GM10248 (cell line): ENCODE measurements at regions not wholly inside any gene's neighbourhood (a gene's known extent, or its start where the extent isn't known, plus 50 kb on each side); places are given as distances from the start of the nearest gene placed in this dataset.

Experiments
- CTCF ChIA-PET: fragments of 300-600 bp; sonication (Branson Sonifier 250); formaldehyde crosslinking; extraction: SDS; loops from one replicate; lab custom pipeline; 2021; ENCODE audit warnings: antibody characterized with exemption; lab: Yijun Ruan, JAX
- POLR2A ChIA-PET: fragments of 350-650 bp; sonication (Branson Sonifier 250); formaldehyde crosslinking; extraction: SDS; loops from one replicate; lab custom pipeline; 2020; ENCODE audit warnings: antibody characterized with exemption; lab: Yijun Ruan, JAX
- DNase-seq: peaks from one replicate; pipeline ENCODE4 v3.0.0; 2012; ENCODE audit errors: extremely low spot score
- TF ChIP-seq, protein P1 (sequence below): IDR thresholded peaks from 2 replicates; pipeline ENCODE4 v1.5.1; 2012; ENCODE audit warnings: mild to moderate bottlenecking, low read depth; ENCODE audit errors: extremely low read depth, missing control alignments, control extremely low read depth

DNA sequence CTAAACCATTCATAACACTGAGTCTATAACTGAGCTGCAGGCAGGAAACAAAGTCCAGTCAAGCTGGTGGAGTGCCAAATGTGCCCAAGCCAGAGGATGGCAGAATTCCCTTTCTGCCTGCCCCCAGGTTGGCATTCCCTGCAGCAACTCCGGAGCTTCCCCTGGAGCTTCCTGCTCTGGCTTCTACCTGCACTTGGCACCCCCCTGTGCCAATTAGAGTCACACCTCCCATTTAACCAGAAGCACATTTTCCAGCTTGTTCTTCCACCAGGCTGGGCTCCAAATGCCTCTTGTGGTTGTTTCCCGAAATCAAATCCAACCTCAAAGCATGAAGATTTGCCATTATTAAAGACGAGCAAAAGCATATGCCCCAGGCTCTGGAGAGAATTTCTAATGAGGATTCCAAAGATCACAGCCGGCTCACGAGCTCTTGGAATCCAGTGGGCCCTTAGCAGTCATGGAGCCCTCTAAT lies 294.5 kb downstream of the RRAGC start:
- POLR2A ChIA-PET: no interaction called here

DNA sequence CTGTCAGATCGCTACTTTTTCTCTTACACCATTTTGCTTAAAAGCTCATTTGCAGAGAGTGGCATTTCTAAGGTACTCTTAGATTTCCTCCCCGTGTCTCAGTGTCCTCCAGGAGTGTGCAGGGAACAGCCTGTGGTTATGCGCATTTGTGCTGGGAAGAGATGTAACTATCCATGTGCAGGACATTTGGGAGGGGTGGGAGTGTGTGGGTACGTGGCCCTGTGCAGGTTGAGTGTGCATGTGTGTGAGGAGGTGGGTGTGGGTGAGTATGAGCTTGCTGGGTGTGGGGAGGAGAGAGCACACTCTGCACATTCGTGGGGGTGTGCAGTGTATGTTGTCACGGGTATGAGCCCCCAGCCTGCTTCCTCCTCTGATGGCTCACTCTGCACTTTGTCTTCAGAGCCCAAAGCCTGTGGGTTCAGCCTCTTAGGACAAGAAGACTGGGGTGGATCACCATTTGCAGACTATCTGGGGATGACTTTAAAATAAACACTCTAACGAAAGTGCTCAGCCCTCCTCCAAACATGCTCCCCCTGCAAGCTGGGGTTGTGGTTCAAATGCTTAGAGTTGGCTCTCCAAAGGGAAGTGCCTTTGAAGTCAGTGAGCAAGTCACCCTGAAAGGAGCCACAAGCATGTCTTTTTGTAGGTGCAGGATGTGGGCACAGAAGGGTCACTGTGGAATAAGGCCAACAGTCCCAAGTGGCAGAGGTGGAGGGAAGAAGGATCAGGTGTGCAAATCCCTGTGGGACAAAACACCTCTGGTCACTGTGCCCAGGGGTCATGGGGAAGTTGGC lies 295.4 kb downstream of the RRAGC start:
- DNase-seq: no peak
- TF ChIP-seq, protein P1, sequence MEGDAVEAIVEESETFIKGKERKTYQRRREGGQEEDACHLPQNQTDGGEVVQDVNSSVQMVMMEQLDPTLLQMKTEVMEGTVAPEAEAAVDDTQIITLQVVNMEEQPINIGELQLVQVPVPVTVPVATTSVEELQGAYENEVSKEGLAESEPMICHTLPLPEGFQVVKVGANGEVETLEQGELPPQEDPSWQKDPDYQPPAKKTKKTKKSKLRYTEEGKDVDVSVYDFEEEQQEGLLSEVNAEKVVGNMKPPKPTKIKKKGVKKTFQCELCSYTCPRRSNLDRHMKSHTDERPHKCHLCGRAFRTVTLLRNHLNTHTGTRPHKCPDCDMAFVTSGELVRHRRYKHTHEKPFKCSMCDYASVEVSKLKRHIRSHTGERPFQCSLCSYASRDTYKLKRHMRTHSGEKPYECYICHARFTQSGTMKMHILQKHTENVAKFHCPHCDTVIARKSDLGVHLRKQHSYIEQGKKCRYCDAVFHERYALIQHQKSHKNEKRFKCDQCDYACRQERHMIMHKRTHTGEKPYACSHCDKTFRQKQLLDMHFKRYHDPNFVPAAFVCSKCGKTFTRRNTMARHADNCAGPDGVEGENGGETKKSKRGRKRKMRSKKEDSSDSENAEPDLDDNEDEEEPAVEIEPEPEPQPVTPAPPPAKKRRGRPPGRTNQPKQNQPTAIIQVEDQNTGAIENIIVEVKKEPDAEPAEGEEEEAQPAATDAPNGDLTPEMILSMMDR: no peak
- ChIA-PET CTCF (interaction anchor here (0.9 to 1.1 kb wide), 2 partner anchors 11 to 495 kb away, joined by 3 to 6 read pairs; no protein-coding TSS in a partner anchor), POLR2A (no interaction called here)

More for the DNA sequence above, 294.5 kb downstream of the RRAGC start:
- TF ChIP-seq, protein P1: no peak
- no peak for DNase-seq
- CTCF ChIA-PET: interaction anchor here (0.9 to 1.1 kb wide), 2 partner anchors 10 to 496 kb away, joined by 3 to 6 read pairs; no protein-coding TSS in a partner anchor

DNA sequence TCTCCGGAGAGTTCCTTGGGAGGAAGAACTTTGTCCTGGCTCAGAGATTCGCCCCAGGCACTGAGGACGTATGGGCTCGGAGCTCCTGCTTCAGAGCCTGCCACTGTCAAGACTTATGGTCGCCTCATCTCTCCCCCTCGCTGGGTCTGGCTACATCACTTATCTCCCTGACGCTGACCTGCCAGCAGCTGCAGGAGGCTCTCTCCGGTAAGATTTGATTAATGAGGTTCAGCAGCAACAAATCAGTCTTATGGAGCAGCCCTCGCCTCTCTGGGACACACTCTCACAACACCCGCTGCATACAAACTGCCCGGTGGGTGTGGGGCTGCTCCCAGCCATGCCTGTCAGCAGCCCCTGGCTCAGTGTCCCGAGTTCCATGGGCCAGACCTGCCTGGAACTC lies 297.8 kb downstream of the RRAGC start:
- POLR2A ChIA-PET: no interaction called here
- CTCF ChIA-PET: interaction anchor here (1.5 kb wide), 1 partner anchor 21 kb away, joined by 5 read pairs; no protein-coding TSS in a partner anchor
- DNase-seq: no peak
- TF ChIP-seq, protein P1: no peak

DNA sequence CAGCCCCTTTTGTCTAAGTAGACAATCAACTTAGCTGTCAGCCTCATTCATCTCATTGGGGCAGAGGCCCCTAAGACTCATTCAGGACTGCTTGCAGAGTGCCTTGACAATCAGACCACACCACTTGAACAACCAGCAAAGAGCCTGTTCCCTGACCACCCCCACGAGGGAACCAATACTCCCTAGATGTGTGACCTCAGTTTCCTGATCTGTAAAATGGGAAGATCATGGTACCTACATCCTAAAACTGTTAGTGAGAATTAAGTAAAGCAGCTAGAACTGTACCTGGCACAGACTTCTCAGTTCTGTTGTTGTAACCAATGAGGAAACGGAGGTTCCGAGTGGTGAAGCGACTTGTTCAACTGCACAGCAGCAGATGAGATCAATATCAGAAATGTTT lies 298.5 kb downstream of the RRAGC start:
- ChIA-PET POLR2A (no interaction called here), CTCF (interaction anchor here (1.5 kb wide), 1 partner anchor 20 kb away, joined by 5 read pairs; no protein-coding TSS in a partner anchor)
- DNase-seq: no peak
- TF ChIP-seq, protein P1: no peak

DNA sequence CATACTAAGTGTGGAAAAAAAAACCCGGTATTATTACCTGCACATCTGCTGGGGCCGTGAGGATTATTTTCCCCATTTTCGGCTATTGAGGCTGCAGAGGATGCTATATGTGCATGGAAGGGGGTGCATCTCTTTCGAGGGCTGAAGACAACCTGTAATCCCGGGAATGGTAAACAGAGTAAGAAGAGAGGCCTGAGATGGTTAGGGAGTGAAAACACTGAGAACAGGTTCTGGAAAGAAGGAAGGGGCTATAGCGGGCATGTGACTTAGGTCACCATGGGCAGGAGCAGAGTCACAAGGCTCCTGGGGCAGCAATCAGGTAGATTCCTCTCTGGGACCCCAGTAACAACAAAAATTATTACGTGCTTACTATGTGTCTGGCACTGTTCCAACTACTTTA lies 299.1 kb downstream of the RRAGC start:
- DNase-seq: no peak
- CTCF ChIA-PET: interaction anchor here (1.0 kb wide), 1 partner anchor 258 kb away, joined by 3 read pairs; no protein-coding TSS in a partner anchor
- POLR2A ChIA-PET: no interaction called here
- TF ChIP-seq, protein P1: no peak

- ChIA-PET CTCF (interaction anchor here (0.9 to 1.1 kb wide), 3 partner anchors 12 to 259 kb away, joined by 3 to 4 read pairs (median 3); no protein-coding TSS in a partner anchor), POLR2A (no interaction called here)
- TF ChIP-seq, protein P1: no peak
- peak; percentile 77 for DNase-seq
These were observed 300.0 kb downstream of the RRAGC start for GRCh38 chr1:38559446-38560165.
